ENCODE measurements at regions not wholly inside any gene's neighbourhood (a gene's known extent, or its start where the extent isn't known, plus 50 kb on each side); places are given as distances from the start of the nearest gene placed in this dataset.

GRCh38 chr20:11582060-11582459 is 335.6 kb upstream of the BTBD3 start:
- no peaks in the 10 kb centered on the region for H3K79me2 ChIP-seq (ENCODE audit: control insufficient read depth in 1 of 2, insufficient read depth in 2 of 2, low read length in 2 of 2)
- 91% methylated on average over 2 of the region's 2 CpGs; no CpG with 5 or more reads in 1 of the 2 experiments for WGBS, 2 experiments (ENCODE audit: extremely low coverage in 1 of 2, insufficient coverage in 1 of 2, insufficient read length in 1 of 2, insufficient replicate concordance in 2 of 2, low coverage in 1 of 2, low lambda C conversion rate in 2 of 2, missing lambda C conversion rate in 1 of 2)

More at GRCh38 chr20:11582060-11582459, 335.6 kb upstream of the BTBD3 start:
- Histone ChIP-seq H3K4me3 (ENCODE audit: extremely low read depth in 1 of 4, insufficient read depth in 2 of 4, low read depth in 3 of 4, low read length in 4 of 4) (no peak overlapping the region), H3K4ac (replicated peaks; ENCODE audit: insufficient read length, low read depth, low read length) (no peak overlapping the region), H3K14ac (ENCODE audit: insufficient read length) (no peak overlapping the region), H3K4me2 (ENCODE audit: insufficient read depth in 1 of 2, low read depth in 2 of 2, low read length in 2 of 2) (no peak overlapping the region), H3K9ac (replicated peaks in 1 of 4; ENCODE audit: extremely low read depth in 1 of 4, low read depth in 3 of 4, low read length in 3 of 4) (no peak overlapping the region), H3K18ac (ENCODE audit: extremely low read depth, low read length) (no peak overlapping the region), H3K27ac (ENCODE audit: low read depth, low read length) (no peak overlapping the region), H3K9me3 (ENCODE audit: insufficient read depth in 2 of 2, low read depth in 1 of 2, low read length in 1 of 2) (no peaks in the 10 kb centered on the region), H2AK5ac (ENCODE audit: low read depth, low read length) (no peak overlapping the region), H3K23ac (ENCODE audit: insufficient read length) (no peak overlapping the region), H4K20me1 (replicated peaks in 1 of 2; ENCODE audit: control insufficient read depth in 1 of 2, insufficient read depth in 2 of 2, low read length in 2 of 2) (no peaks in the 10 kb centered on the region), H3K79me1 (ENCODE audit: low read depth, low read length) (no peaks in the 10 kb centered on the region), H3K36me3 (ENCODE audit: control insufficient read depth in 2 of 4, insufficient read depth in 4 of 4, low read length in 3 of 4) (no peaks in the 10 kb centered on the region), H4K91ac (replicated peaks; ENCODE audit: insufficient read length, low read length) (no peak overlapping the region), H2BK12ac (ENCODE audit: low read depth, low read length) (no peak overlapping the region), H2AFZ (ENCODE audit: low read length) (no peak overlapping the region), H3K4me1 (replicated peaks in 1 of 4; ENCODE audit: control insufficient read depth in 3 of 4, insufficient read depth in 4 of 4, low read length in 3 of 4) (no peaks in the 10 kb centered on the region), H3K56ac (replicated peaks; ENCODE audit: insufficient read length, low read depth, low read length) (no peak overlapping the region), H4K5ac (ENCODE audit: insufficient read length, low read depth, low read length) (no peak overlapping the region), H4K8ac (ENCODE audit: extremely low read depth, insufficient read depth, low read length) (no peak overlapping the region), H2BK15ac (ENCODE audit: low read length) (no peak overlapping the region), H2BK20ac (ENCODE audit: low read length) (no peak overlapping the region), H3K27me3 (replicated peaks in 1 of 4; ENCODE audit: control insufficient read depth in 3 of 4, extremely low read depth in 1 of 4, insufficient read depth in 3 of 4, low read length in 3 of 4) (no peaks in the 10 kb centered on the region), H2BK5ac (ENCODE audit: low read depth, low read length) (no peak overlapping the region), H2BK120ac (replicated peaks; ENCODE audit: low read depth, low read length) (no peak overlapping the region), H3K23me2 (ENCODE audit: low read depth, low read length) (no peaks in the 10 kb centered on the region)
- DNase-seq (ENCODE audit: low read depth in 1 of 2, low spot score in 2 of 2), result no peak
- CTCF ChIA-PET (ENCODE audit: partially characterized antibody), result no interaction called here
- POLR2A ChIA-PET (ENCODE audit: partially characterized antibody), result no interaction called here
- FAIRE-seq, result no peak
- TF ChIP-seq CBX5 (IDR thresholded peaks at IDR 0.05; ENCODE audit: low read depth, low read length) (no peak), POLR2A (IDR thresholded peaks at IDR 0.05; ENCODE audit: control extremely low read depth in 1 of 2, low read depth in 2 of 2, low read length in 2 of 2) (no peak), ASH2L (IDR thresholded peaks at IDR 0.05; ENCODE audit: low read length) (no peak), SP1 (IDR thresholded peaks at IDR 0.05; ENCODE audit: low read depth, low read length) (no peak), TEAD4 (IDR thresholded peaks at IDR 0.05; ENCODE audit: low read depth, low read length) (no peak), BACH1 (IDR thresholded peaks at IDR 0.05; ENCODE audit: low read length) (no peak), SUZ12 (IDR thresholded peaks at IDR 0.05; ENCODE audit: low read length) (no peak), POU5F1 (IDR thresholded peaks at IDR 0.05; ENCODE audit: low read depth, low read length) (no peak), GTF2F1 (IDR thresholded peaks at IDR 0.05; ENCODE audit: borderline replicate concordance, low read depth, low read length) (no peak), MAX (IDR thresholded peaks at IDR 0.05) (no peak)

Data from H1 (cell line).